A549 (cell line): ENCODE measurements at regions not wholly inside any gene's neighbourhood (a gene's known extent, or its start where the extent isn't known, plus 50 kb on each side); places are given as distances from the start of the nearest gene placed in this dataset.

Experiments used
- ATAC-seq, 2 experiments: fragments of 200-7000 bp in 1 of 2; fragments of >200 bp in 1 of 2; cut with Nextera tagmentation in 1 of 2; cut with Tn5 transposase in 1 of 2; 3 replicates each; pipeline versions ENCODE4 v1.8.0 to v1.9.1; 2018 to 2020; ENCODE audit warnings: mild to moderate bottlenecking in 1 of 2, moderate library complexity in 1 of 2
- CTCF ChIA-PET: fragments of 300-600 bp; sonication (Branson Sonifier 250); formaldehyde crosslinking; extraction: SDS; loops from one replicate; lab custom pipeline; 2021; ENCODE audit warnings: antibody characterized with exemption, inconsistent platforms; lab: Yijun Ruan, JAX
- POLR2A ChIA-PET: fragments of 350-600 bp; formaldehyde crosslinking; extraction: SDS; loops from one replicate; lab custom pipeline; 2021; ENCODE audit warnings: antibody characterized with exemption, inconsistent platforms; lab: Yijun Ruan, JAX
- DNase-seq, 2 experiments: peaks; one replicate each; pipeline versions ENCODE4 v3.0.0 to v3.0.0-alpha.2; 2011 to 2016; ENCODE audit warnings: low read depth in 1 of 2, low spot score in 1 of 2
- FAIRE-seq: peaks from 2 replicates; lab custom pipeline; 2011; peaks lifted over from hg19 to GRCh38; lab: Jason Lieb, UNC
- H3K27ac ChIP-seq, 2 experiments: fragments of >200 bp; sonication (Bioruptor Twin); formaldehyde crosslinking; 3 replicates each; pipeline ENCODE4 v1.5.1; 2016 to 2017
- H3K4me1 ChIP-seq: fragments of >200 bp; sonication (Bioruptor Twin); formaldehyde crosslinking; 3 replicates; pipeline ENCODE4 v1.6.1; 2016
- H3K4me2 ChIP-seq: fragments of >200 bp; sonication (Bioruptor Twin); formaldehyde crosslinking; 3 replicates; pipeline ENCODE4 v1.6.1; 2016
- H3K4me3 ChIP-seq: fragments of >200 bp; sonication (Bioruptor Twin); formaldehyde crosslinking; 3 replicates; pipeline ENCODE4 v1.5.1; 2016
- H3K9me3 ChIP-seq: fragments of >200 bp; sonication (Bioruptor Twin); formaldehyde crosslinking; 3 replicates; pipeline ENCODE4 v1.6.1; 2016
- CBX2 ChIP-seq: fragments of 200-600 bp; sonication (generic); IDR thresholded peaks from 2 replicates; pipeline ENCODE4 v1.6.1; 2016; ENCODE audit warnings: low read depth, mild to moderate bottlenecking, borderline replicate concordance
- CBX8 ChIP-seq: fragments of 200-600 bp; sonication (generic); IDR thresholded peaks from 2 replicates; pipeline ENCODE4 v1.6.1; 2016
- CEBPB ChIP-seq, 2 experiments: fragments of >200 bp in 1 of 2; sonication (Bioruptor Twin) in 1 of 2; formaldehyde crosslinking in 1 of 2; IDR thresholded peaks; 2 replicates each; pipeline ENCODE4 v1.6.1; 2012 to 2016
- CHD2 ChIP-seq: fragments of 150-350 bp; IDR thresholded peaks from 2 replicates; pipeline ENCODE4 v1.6.1; 2014; ENCODE audit warnings: low read length; ENCODE audit not compliant: partially characterized antibody
- CHD4 ChIP-seq: fragments of 200-600 bp; sonication (generic); IDR thresholded peaks from 2 replicates; pipeline ENCODE4 v1.6.1; 2016; ENCODE audit warnings: antibody characterized with exemption, mild to moderate bottlenecking, borderline replicate concordance
- EHF ChIP-seq: fragments of 250-450 bp; sonication (Bioruptor Pico); IDR thresholded peaks from 2 replicates; pipeline ENCODE4 v1.5.0; 2020; ENCODE audit warnings: mild to moderate bottlenecking
- FOXS1 ChIP-seq: fragments of 250-450 bp; sonication (Bioruptor Pico); IDR thresholded peaks from 2 replicates; pipeline ENCODE4 v1.5.0; 2020; ENCODE audit warnings: mild to moderate bottlenecking, moderate library complexity
- HEYL ChIP-seq: fragments of 250-450 bp; sonication (Bioruptor Pico); IDR thresholded peaks from 2 replicates; pipeline ENCODE4 v1.8.0; 2021; ENCODE audit warnings: mild to moderate bottlenecking, moderate library complexity
- HOXB13 ChIP-seq: fragments of 250-450 bp; sonication (Bioruptor Pico); IDR thresholded peaks from 2 replicates; pipeline ENCODE4 v1.5.0; 2020; ENCODE audit warnings: low read depth, mild to moderate bottlenecking, moderate library complexity
- JUN ChIP-seq, 2 experiments: fragments of >200 bp; sonication (Bioruptor Twin); formaldehyde crosslinking; IDR thresholded peaks; 2 replicates in 1 of 2; 3 replicates in 1 of 2; pipeline ENCODE4 v1.6.1; 2016 to 2017
- JUNB ChIP-seq: fragments of >200 bp; sonication (Bioruptor Twin); formaldehyde crosslinking; IDR thresholded peaks from 2 replicates; pipeline ENCODE4 v1.6.1; 2016
- KDM1A ChIP-seq: fragments of 200-600 bp; sonication (generic); IDR thresholded peaks from 2 replicates; pipeline ENCODE4 v1.6.1; 2016; ENCODE audit warnings: low read depth, mild to moderate bottlenecking
- KDM5A ChIP-seq: fragments of 200-600 bp; sonication (generic); IDR thresholded peaks from 2 replicates; pipeline ENCODE4 v1.6.1; 2016; ENCODE audit warnings: antibody characterized with exemption, mild to moderate bottlenecking
- MAX ChIP-seq: IDR thresholded peaks from 2 replicates; pipeline ENCODE4 v1.6.1; 2012
- NFE2L2 ChIP-seq: fragments of 150-350 bp; conservative IDR thresholded peaks from 2 replicates; pipeline ENCODE4 v1.6.1; 2014; ENCODE audit warnings: low read length
- NR3C1 ChIP-seq: fragments of >200 bp; sonication (Bioruptor Twin); formaldehyde crosslinking; IDR thresholded peaks from 3 replicates; pipeline ENCODE4 v1.6.1; 2017
- PHF8 ChIP-seq: fragments of 200-600 bp; sonication (generic); IDR thresholded peaks from 2 replicates; pipeline ENCODE4 v1.6.1; 2016; ENCODE audit warnings: low read depth, mild to moderate bottlenecking, antibody characterized with exemption, moderate library complexity, borderline replicate concordance
- POLR2A ChIP-seq: IDR thresholded peaks from 2 replicates; pipeline ENCODE4 v1.6.1; 2012; ENCODE audit warnings: mild to moderate bottlenecking, low read length
- RAD21 ChIP-seq, 2 experiments: fragments of >200 bp in 1 of 2; sonication (Bioruptor Twin) in 1 of 2; formaldehyde crosslinking in 1 of 2; IDR thresholded peaks in 1 of 2; conservative IDR thresholded peaks in 1 of 2; 2 replicates in 1 of 2; 3 replicates in 1 of 2; pipeline ENCODE4 v1.6.1; 2012 to 2018; ENCODE audit warnings: inconsistent platforms in 1 of 2
- RCOR1 ChIP-seq: fragments of 150-350 bp; IDR thresholded peaks from 2 replicates; pipeline ENCODE4 v1.6.1; 2014; ENCODE audit warnings: antibody characterized with exemption, low read length, low read depth
- REST ChIP-seq: fragments of 200-600 bp; sonication (generic); IDR thresholded peaks from 2 replicates; pipeline ENCODE4 v1.6.1; 2016; ENCODE audit warnings: antibody characterized with exemption, mild to moderate bottlenecking, moderate library complexity
- RNF2 ChIP-seq: fragments of 200-600 bp; sonication (generic); IDR thresholded peaks from 2 replicates; pipeline ENCODE4 v1.6.1; 2016; ENCODE audit warnings: low read depth, mild to moderate bottlenecking, antibody characterized with exemption, moderate library complexity, borderline replicate concordance
- ZC3H11A ChIP-seq: fragments of 450-650 bp; IDR thresholded peaks from 2 replicates; pipeline ENCODE4 v1.6.1; 2014; ENCODE audit warnings: antibody characterized with exemption, mild to moderate bottlenecking
- ZFP36 ChIP-seq: fragments of 450-650 bp; IDR thresholded peaks from 2 replicates; pipeline ENCODE4 v1.6.1; 2014; ENCODE audit warnings: borderline replicate concordance; ENCODE audit not compliant: partially characterized antibody
- WGBS: methylation state at CpG from one replicate; pipeline ENCODE4 v1.1.6; 2017; ENCODE audit errors: missing lambda C conversion rate; 5-methylcytosine and 5-hydroxymethylcytosine counted together
- TF ChIP-seq, protein P1 (sequence below): fragments of >200 bp; sonication (Bioruptor Twin); formaldehyde crosslinking; IDR thresholded peaks from 2 replicates; pipeline ENCODE4 v1.6.1; 2016
- TF ChIP-seq, protein P2 (sequence below): fragments of 450-650 bp; IDR thresholded peaks from 2 replicates; pipeline ENCODE4 v1.6.1; 2014; ENCODE audit warnings: antibody characterized with exemption

GRCh38 chr3:38916706-38917105 lies 100.7 kb upstream of the SCN10A start:
- FAIRE-seq (no peak), DNase-seq (no peak), ATAC-seq (no peak)
- TF ChIP-seq POLR2A (no peak), ZFP36 (no peak), HEYL (no peak), JUN (IDR thresholded peaks at IDR 0.05) (no peak), CHD2 (no peak), EHF (CRISPR knock-in tag) (no peak)
- Histone ChIP-seq H3K4me2 (no peak overlapping the region), H3K27ac (no peak overlapping the region), H3K4me1 (no peaks in the 10 kb centered on the region), H3K9me3 (no peaks in the 10 kb centered on the region), H3K4me3 (no peak overlapping the region)
- ChIA-PET POLR2A (no interaction called here), CTCF (no interaction called here)
- 0% methylated on average over 1 of the region's 1 CpG for whole genome bisulfite sequencing

DNA sequence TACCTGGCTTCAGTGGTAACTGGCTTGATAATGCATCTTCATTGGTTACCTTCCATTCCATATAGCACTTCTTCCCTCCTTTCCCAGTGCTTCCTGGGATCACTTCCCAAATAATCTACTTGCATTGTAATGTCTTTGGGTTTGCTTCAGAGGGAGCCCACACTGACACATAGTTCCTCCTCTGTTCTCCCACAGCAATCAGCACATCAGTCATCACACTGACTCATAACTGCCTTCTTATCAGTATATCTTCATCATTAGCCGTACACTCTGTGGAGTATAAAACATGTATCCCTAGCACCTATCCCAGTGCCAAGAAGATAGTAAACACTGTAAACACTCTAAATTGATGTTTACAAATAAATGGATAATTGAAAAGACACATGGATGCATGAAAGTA lies 91.4 kb upstream of the SCN10A start:
- Histone ChIP-seq H3K27ac (no peak overlapping the region), H3K4me1 (no peaks in the 10 kb centered on the region), H3K4me3 (no peak overlapping the region), H3K4me2 (no peak overlapping the region), H3K9me3 (no peaks in the 10 kb centered on the region)
- no peak for DNase-seq
- no peak for FAIRE-seq
- no peak for ATAC-seq
- ChIA-PET POLR2A (no interaction called here), CTCF (no interaction called here)
- WGBS, result 32% methylated on average over 1 of the region's 1 CpG
- no peak for TF ChIP-seq KDM1A
- TF ChIP-seq MAX, result no peak
- TF ChIP-seq NR3C1, result no peak
- TF ChIP-seq JUNB, result no peak
- TF ChIP-seq, protein P1, sequence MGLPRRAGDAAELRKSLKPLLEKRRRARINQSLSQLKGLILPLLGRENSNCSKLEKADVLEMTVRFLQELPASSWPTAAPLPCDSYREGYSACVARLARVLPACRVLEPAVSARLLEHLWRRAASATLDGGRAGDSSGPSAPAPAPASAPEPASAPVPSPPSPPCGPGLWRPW, result no peak
- TF ChIP-seq FOXS1 (CRISPR knock-in tag), result no peak
- no peak for TF ChIP-seq PHF8
- no peak for TF ChIP-seq HOXB13 (CRISPR knock-in tag)
- TF ChIP-seq ZC3H11A, result no peak
- TF ChIP-seq RCOR1, result no peak

DNA sequence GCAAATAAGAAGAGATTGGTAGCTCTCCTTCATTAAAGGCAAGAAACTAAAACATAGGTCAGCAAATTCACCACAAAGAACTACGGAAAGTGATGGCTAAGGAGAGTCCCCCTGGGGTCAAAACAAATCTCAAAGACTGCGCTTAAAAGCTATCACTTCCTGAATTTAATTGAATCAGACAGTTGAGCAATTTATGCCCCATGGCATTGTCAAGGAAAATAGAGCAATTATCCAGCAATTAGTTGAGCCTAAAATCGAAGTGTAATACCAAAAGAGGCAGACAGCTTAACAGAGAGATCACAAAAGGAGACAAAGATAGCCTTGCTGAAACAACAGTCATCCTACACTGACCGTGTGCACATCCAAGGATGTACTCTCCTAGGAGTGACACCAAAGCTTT lies 74.4 kb upstream of the SCN10A start:
- ChIA-PET POLR2A (no interaction called here), CTCF (no interaction called here)
- 17% methylated on average over 4 of the region's 4 CpGs for WGBS
- no peak for ATAC-seq
- H3K9me3 ChIP-seq, result no peaks in the 10 kb centered on the region
- H3K27ac ChIP-seq, result no peak overlapping the region
- no peak for TF ChIP-seq CHD4
- TF ChIP-seq RAD21 (conservative IDR thresholded peaks at IDR 0.05 in 1 of 2, IDR thresholded peaks at IDR 0.05 in 1 of 2), result no peak
- TF ChIP-seq REST, result no peak
- FAIRE-seq, result no peak
- H3K4me2 ChIP-seq, result no peak overlapping the region
- H3K4me1 ChIP-seq, result no peaks in the 10 kb centered on the region
- DNase-seq, result no peak
- no peak overlapping the region for H3K4me3 ChIP-seq

DNA sequence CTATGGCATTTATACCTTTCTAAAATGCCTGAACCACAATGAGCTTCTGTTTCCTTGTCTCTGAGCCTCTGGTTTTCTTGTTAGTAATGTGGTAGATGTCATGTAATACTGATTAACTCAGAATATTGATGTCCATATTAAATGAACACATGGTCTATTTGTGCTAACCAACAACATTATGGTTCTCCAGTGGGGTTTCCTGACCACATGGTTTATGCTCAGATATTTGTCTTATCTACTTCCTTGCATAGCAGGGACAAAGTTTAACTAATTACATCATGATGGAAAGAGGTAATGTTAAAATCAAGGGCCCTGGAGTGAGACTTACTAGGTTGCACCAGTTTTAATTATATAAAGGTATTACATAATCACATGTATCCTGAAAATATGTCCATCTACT lies 62.6 kb upstream of the SCN10A start:
- no peak overlapping the region for H3K4me2 ChIP-seq
- ChIA-PET POLR2A (no interaction called here), CTCF (interaction anchor here (0.8 to 1.2 kb wide), 2 partner anchors 22 to 35 kb away, joined by 3 to 4 read pairs; no protein-coding TSS in a partner anchor)
- FAIRE-seq (no peak), DNase-seq (no peak), ATAC-seq (no peak)
- H3K27ac ChIP-seq, result no peak overlapping the region
- TF ChIP-seq NFE2L2 (no peak), CBX8 (no peak), CEBPB (IDR thresholded peaks at IDR 0.05) (no peak), FOXS1 (CRISPR knock-in tag) (no peak), POLR2A (no peak), KDM5A (no peak), KDM1A (no peak), RNF2 (no peak), HOXB13 (CRISPR knock-in tag) (no peak), CHD4 (no peak), CBX2 (no peak)
- TF ChIP-seq, protein P1, result no peak
- TF ChIP-seq, protein P2, sequence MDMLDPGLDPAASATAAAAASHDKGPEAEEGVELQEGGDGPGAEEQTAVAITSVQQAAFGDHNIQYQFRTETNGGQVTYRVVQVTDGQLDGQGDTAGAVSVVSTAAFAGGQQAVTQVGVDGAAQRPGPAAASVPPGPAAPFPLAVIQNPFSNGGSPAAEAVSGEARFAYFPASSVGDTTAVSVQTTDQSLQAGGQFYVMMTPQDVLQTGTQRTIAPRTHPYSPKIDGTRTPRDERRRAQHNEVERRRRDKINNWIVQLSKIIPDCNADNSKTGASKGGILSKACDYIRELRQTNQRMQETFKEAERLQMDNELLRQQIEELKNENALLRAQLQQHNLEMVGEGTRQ, result no peak
- H3K9me3 ChIP-seq, result no peaks in the 10 kb centered on the region
- H3K4me3 ChIP-seq, result no peak overlapping the region
- no peaks in the 10 kb centered on the region for H3K4me1 ChIP-seq
